Stimulated activated memory B cell treated with anti-CD40 and anti-IgM and Interleukin-4, amounts not matched to agents 10 μg/mL and 1 μg/mL and 100 μg/mL, for 72 hours (primary cell): ENCODE measurements at regions not wholly inside any gene's neighbourhood (a gene's known extent, or its start where the extent isn't known, plus 50 kb on each side); places are given as distances from the start of the nearest gene placed in this dataset.
A peak's percentile ranks its signal among the peaks of the same experiment; 100 is the strongest.

Experiments
- ATAC-seq: fragments of 150-1000 bp; cut with Tn5 transposase; 2 replicates; pipeline ENCODE4 v1.10.0; 2021
- H3K27ac Mint-ChIP-seq: one replicate; pipeline ENCODE4 v1.8.0; 2022; ENCODE audit warnings: mild to moderate bottlenecking, mixed read lengths
- H3K27me3 Mint-ChIP-seq: one replicate; pipeline ENCODE4 v1.8.0; 2022; ENCODE audit warnings: mixed read lengths
- H3K36me3 Mint-ChIP-seq: one replicate; pipeline ENCODE4 v1.8.0; 2022; ENCODE audit warnings: mixed read lengths
- H3K4me1 Mint-ChIP-seq: one replicate; pipeline ENCODE4 v1.8.0; 2022; ENCODE audit warnings: mixed read lengths
- H3K4me3 Mint-ChIP-seq: one replicate; pipeline ENCODE4 v1.8.0; 2022; ENCODE audit warnings: mild to moderate bottlenecking, moderate library complexity, mixed read lengths
- H3K9me3 Mint-ChIP-seq: one replicate; pipeline ENCODE4 v1.8.0; 2022; ENCODE audit warnings: mixed read lengths

DNA sequence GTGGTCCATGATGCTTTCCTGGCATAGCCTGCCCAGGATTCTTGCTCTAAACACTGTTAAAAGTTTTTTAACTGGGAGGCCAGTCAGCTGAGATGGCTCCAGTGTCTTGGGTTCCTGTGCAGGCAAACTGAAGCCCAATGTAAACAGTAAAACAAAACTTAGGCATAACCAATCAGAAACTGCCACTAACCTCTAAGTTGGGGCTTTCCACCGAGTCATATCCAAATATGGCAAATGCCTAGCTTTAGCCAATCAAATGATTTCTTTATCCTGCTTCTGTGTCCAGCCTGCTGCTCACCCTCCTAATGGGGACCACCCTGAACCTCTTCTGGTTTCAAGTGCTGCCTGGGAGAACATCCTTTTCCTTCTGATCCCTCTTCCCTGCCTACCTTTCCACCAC lies 277.9 kb downstream of the EMP1 start:
- no peak overlapping the region for H3K27ac Mint-ChIP-seq
- no peaks in the 10 kb centered on the region for H3K9me3 Mint-ChIP-seq
- H3K4me1 Mint-ChIP-seq = peaks cover 18% of the 10 kb centered on the region
- H3K36me3 Mint-ChIP-seq = no peaks in the 10 kb centered on the region
- no peaks in the 10 kb centered on the region for H3K27me3 Mint-ChIP-seq
- H3K4me3 Mint-ChIP-seq = no peak overlapping the region
- ATAC-seq = no peak

DNA sequence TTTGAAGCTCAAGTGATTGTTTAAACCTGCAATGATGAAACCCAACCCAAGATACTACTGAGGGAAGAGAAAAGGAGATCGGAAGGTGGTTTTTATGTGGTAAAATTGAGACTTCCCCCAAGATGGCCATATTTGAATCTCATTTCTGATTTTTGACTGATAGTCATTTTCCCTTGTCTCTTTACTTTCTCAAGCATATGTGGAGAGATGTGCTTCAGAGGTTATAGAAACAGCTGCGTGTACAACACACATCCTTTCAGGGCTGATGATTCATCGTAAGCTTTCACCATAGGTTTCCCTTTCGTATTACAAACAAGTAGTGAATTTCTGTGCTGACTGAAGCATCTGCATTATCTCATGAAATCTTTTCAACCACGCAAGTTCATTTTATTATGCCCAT lies 276.2 kb downstream of the EMP1 start:
- Mint-ChIP-seq H3K36me3 (no peaks in the 10 kb centered on the region), H3K27ac (peak overlapping the region; percentile 52), H3K4me3 (no peak overlapping the region), H3K9me3 (no peaks in the 10 kb centered on the region), H3K27me3 (no peaks in the 10 kb centered on the region), H3K4me1 (peaks cover 18% of the 10 kb centered on the region)
- ATAC-seq = peak; percentile 93

DNA sequence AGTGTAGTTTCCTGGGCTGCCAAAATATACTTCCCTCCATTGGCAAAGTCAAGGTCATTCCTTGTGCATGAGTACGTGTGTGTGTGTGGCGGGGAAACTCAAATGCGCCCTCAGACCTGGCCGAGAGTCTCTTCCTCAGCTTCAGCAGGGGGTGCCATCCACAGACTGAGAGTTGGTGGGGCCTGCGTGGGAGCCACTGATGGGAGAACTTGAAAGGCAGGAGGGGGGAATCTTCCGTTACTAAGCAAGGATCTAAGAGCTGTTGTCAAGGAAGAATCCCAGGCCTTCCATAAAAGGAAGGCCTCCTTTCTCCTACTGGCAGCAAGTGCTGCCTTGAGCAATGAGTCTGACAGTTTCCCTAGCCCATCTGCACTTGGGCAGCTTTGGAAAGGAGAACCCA lies 274.9 kb downstream of the EMP1 start:
- H3K9me3 Mint-ChIP-seq = no peaks in the 10 kb centered on the region
- no peaks in the 10 kb centered on the region for H3K27me3 Mint-ChIP-seq
- no peak for ATAC-seq
- no peak overlapping the region for H3K4me3 Mint-ChIP-seq
- H3K4me1 Mint-ChIP-seq = peaks cover 18% of the 10 kb centered on the region
- H3K36me3 Mint-ChIP-seq = no peaks in the 10 kb centered on the region
- no peak overlapping the region for H3K27ac Mint-ChIP-seq

DNA sequence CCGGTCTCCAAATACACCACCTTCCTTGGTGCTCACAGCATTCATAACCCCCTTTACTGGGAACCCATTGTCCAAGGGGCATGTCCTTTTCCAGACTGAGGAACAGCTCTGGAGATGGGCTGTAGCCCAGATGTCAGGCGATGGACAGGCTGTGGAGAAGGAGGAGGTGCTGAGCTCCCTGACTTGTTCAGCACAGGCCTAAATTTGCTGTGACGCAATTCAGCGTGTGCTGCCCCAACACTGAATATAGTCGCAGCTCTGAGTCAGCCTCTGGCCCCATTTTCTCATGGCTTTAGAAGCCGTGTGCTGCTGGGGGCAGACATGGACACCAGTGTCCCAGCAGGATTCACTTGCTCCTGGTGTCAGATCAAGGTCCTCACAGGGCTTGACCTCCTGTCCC lies 269.1 kb downstream of the EMP1 start:
- H3K27ac Mint-ChIP-seq = no peak overlapping the region
- no peaks in the 10 kb centered on the region for H3K36me3 Mint-ChIP-seq
- no peak for ATAC-seq
- no peaks in the 10 kb centered on the region for H3K4me1 Mint-ChIP-seq
- no peak overlapping the region for H3K4me3 Mint-ChIP-seq
- H3K9me3 Mint-ChIP-seq = no peaks in the 10 kb centered on the region
- H3K27me3 Mint-ChIP-seq = no peaks in the 10 kb centered on the region

DNA sequence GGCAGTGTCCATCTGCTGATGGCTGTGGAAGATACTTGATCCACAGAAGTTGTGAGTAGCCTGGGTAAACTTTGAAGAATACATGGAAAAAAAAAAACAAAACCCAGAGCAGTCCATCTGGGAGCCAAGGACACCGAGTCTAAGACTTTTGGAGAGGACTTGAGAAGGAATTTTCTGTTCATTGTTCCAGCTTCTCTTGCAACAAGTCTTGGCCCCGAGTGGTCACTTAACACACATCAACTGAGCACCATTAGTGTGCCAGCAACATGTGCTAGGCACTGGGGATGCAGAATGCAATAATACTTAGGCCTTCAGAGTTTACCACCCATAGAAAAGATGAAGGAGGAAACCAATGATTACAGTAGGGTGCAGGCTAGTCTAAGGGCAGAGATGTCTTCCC lies 266.7 kb downstream of the EMP1 start:
- Mint-ChIP-seq H3K4me1 (no peaks in the 10 kb centered on the region), H3K36me3 (no peaks in the 10 kb centered on the region), H3K27me3 (no peaks in the 10 kb centered on the region), H3K9me3 (no peaks in the 10 kb centered on the region), H3K27ac (no peak overlapping the region), H3K4me3 (no peak overlapping the region)
- ATAC-seq = no peak

DNA sequence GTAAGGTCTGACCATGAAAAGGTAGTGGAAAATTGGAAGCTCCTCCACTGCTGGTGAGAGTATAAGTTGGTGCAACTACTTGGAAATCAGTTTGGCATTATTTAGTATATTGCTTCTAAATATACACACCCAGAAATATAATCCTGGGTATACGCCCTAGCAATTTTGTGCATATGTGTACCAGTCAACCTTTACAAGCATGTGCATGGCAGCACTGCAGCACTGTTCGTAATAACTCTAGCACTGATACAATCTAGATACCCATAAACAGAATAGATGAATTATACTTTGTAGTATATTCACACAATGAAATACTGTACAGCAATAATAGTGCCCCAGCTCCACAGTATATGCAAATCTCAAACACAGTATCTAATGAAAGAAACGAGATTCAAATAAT lies 265.9 kb downstream of the EMP1 start:
- Mint-ChIP-seq H3K36me3 (no peaks in the 10 kb centered on the region), H3K4me1 (no peaks in the 10 kb centered on the region), H3K9me3 (no peaks in the 10 kb centered on the region), H3K27me3 (no peaks in the 10 kb centered on the region), H3K27ac (no peak overlapping the region), H3K4me3 (no peak overlapping the region)
- ATAC-seq = no peak

DNA sequence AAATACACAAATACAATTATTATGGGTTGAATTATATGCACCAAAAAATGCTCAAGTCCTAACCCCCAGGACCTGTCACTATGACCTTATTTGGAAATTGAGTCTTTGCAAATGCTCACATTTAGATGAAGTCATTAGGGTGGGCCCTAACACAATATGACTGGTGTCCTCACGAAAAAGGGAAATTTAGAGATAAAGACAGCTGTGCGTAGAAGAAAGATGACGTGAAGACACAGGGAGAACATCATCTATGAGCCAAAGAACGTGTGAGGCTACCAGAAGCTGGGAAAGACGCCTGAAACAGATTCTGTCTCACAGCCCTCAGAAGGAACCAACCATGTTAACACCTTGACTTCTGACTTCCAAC lies 259.2 kb downstream of the EMP1 start:
- no peak for ATAC-seq
- no peak overlapping the region for H3K27ac Mint-ChIP-seq
- no peaks in the 10 kb centered on the region for H3K9me3 Mint-ChIP-seq
- no peak overlapping the region for H3K4me3 Mint-ChIP-seq
- no peaks in the 10 kb centered on the region for H3K36me3 Mint-ChIP-seq
- H3K27me3 Mint-ChIP-seq = no peaks in the 10 kb centered on the region
- no peaks in the 10 kb centered on the region for H3K4me1 Mint-ChIP-seq

DNA sequence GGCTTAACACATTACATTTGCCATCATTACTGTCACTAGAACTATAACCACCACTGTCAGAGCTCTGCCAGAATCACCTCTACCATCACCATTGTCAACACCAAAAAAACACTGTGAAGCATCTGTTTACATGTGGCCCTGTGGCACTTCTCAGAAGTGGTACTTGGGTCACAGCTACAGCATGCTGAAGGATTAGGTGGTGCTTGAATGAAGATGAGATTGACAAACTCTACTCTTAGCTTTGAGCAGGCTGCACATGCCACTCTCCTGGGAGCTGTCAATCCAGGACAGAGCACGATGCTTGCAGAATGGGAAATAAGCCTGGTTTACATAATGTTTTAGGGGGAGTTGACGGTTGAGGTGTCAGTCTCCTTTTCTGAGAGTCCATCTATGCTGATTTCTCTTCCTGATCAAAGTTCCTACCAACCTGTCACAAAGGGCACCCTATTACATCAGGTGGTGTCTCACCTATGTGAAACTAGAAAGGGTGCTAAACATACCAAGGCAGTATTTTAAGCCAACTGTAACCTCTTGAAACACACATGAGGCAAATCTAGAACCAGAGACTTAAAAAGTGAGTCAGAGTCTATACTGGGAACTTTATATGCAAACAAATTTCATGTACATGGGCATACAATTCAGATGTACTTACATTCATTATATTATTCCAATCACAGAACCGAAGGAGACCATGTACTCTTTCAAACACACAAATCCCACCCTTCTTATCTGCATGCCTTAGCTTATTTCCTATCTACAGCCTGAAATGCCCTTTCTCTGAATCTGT lies 258.7 kb downstream of the EMP1 start:
- no peak overlapping the region for H3K4me3 Mint-ChIP-seq
- no peaks in the 10 kb centered on the region for H3K27me3 Mint-ChIP-seq
- no peak overlapping the region for H3K27ac Mint-ChIP-seq
- H3K9me3 Mint-ChIP-seq = no peaks in the 10 kb centered on the region
- H3K36me3 Mint-ChIP-seq = no peaks in the 10 kb centered on the region
- no peaks in the 10 kb centered on the region for H3K4me1 Mint-ChIP-seq
- ATAC-seq = no peak

DNA sequence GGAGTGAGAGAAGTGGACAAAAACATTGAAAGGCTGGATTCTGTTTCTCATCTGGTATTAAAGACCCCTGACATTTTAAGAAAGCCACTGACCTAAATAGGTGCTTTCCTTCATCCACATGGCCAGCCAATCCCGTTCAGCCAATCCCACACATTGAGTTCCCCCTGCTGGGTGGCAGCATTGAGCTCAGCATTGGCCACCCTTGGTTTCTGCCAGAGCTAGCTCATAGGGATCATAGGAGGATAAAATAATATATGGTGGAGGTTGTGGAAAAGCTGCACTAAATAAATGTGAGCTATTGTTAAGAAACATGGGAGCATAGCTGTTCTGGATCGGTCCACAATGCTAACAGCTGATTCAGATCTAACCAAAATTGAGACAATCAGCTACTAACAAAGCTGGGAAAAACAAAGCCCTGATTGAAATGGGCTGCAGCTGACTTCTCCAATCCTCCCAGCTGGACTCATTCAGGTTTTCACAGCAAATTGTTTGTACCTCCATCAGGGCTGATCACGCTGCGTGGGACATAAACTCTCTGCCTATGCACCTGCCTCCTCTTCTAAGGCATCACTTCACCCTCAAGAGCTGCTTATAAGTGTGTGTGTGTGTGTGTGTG lies 256.5 kb downstream of the EMP1 start:
- Mint-ChIP-seq H3K36me3 (no peaks in the 10 kb centered on the region), H3K27ac (no peak overlapping the region), H3K4me3 (no peak overlapping the region), H3K4me1 (no peaks in the 10 kb centered on the region), H3K27me3 (no peaks in the 10 kb centered on the region), H3K9me3 (no peaks in the 10 kb centered on the region)
- no peak for ATAC-seq

DNA sequence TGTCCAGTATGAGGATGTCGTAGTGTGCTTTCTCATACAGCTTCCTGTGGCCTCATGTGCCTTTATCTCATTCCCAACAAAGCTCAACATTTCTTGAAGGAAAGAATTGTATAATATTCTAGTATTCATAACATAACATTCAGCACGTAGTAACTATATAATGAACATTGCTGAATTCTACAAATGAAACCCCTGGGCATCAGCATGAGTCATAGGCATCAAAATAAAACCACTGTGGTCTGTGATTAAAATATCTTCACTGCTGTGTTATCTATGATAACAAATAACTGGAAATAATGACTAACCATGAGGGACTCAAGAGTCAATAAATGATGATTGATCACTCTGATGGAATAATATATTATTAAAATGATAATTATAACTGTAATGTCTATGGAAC lies 255.2 kb downstream of the EMP1 start:
- H3K27ac Mint-ChIP-seq = no peak overlapping the region
- no peak overlapping the region for H3K4me3 Mint-ChIP-seq
- no peak for ATAC-seq
- no peaks in the 10 kb centered on the region for H3K27me3 Mint-ChIP-seq
- no peaks in the 10 kb centered on the region for H3K4me1 Mint-ChIP-seq
- H3K9me3 Mint-ChIP-seq = no peaks in the 10 kb centered on the region
- H3K36me3 Mint-ChIP-seq = no peaks in the 10 kb centered on the region

DNA sequence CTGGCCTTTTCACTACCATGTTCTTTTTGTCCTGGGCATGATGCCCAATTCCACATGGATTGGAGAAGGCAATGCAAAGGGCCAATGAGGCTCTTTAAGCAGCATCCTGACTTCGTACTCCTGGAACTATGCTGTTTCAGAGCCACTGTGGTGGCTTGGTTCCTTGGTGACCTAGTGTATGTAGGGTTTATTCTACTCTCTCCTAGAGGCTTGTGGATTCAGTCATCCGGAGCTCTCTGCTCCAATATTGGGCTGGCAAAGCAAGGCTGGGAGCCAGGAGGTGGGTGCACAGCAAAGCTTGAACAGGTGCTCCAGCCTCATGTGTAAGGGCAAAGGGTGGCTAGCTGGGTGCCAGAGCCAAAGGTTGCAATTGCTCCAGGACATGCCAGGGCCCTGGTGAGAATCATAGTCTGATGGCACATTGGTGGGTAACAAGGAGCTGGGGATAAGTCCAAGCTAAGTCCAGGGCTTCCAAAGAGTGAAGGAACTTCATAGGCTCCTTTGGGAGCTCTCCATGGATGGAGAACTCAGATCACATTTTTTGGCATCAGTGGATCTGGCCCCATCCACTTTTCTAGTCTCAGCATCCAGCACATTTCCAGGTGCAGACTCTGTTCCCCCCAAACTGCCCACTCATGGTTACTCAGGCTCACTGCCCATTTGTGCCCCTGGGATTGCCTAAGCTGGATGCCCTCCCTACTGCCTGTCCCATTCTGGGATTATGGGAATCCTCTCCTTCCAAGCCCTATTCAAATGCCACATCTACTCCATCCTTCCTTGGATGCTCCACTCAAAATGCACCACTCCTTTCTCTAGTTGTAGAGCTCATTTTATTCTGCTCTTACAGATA lies 253.9 kb downstream of the EMP1 start:
- H3K27me3 Mint-ChIP-seq = no peaks in the 10 kb centered on the region
- H3K27ac Mint-ChIP-seq = no peak overlapping the region
- no peaks in the 10 kb centered on the region for H3K4me1 Mint-ChIP-seq
- no peaks in the 10 kb centered on the region for H3K9me3 Mint-ChIP-seq
- no peaks in the 10 kb centered on the region for H3K36me3 Mint-ChIP-seq
- no peak for ATAC-seq
- H3K4me3 Mint-ChIP-seq = no peak overlapping the region

DNA sequence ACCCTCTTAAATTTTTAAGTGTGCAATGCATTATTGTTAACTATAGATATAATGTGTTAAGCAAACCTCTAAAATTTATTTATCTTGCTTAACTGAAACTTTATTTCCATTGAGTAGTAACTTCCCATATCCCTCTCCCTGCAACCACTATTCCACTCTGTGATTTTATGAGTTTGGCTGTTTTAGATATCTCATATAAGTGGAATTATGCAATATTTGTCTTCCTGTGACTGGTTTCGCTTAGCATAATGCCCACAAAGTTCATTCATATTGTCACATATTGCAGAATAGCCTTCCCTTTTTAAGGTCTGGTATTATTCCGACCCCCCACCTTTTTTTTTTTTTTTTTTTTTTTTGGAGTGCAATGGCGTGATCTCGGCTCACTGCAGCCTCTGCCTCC lies 247.6 kb downstream of the EMP1 start:
- ATAC-seq = no peak
- Mint-ChIP-seq H3K27me3 (no peaks in the 10 kb centered on the region), H3K27ac (no peak overlapping the region)

DNA sequence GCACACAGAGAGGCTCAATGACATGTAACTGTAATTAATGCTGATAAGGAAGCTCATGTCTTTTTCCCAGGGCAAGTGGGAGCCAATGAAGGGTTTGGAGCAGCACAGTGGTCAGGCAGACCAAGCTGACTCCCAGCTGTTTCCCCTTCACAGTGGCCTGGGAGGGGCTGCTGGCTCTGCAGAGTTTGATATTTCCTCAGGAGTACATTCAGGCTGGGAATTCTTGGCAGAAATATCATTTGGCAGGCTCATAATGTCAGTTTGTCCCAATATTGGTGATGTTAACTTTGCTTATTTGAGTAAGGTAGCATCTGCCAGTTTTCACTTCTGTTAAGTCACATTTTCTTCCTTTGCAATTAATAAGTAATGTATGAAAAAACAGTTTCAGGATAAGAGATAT lies 247.0 kb downstream of the EMP1 start:
- Mint-ChIP-seq H3K4me1 (no peaks in the 10 kb centered on the region), H3K27ac (no peak overlapping the region), H3K27me3 (no peaks in the 10 kb centered on the region), H3K36me3 (no peaks in the 10 kb centered on the region), H3K9me3 (no peaks in the 10 kb centered on the region), H3K4me3 (no peak overlapping the region)
- ATAC-seq = no peak

More for the DNA sequence above, 247.6 kb downstream of the EMP1 start:
- Mint-ChIP-seq H3K4me1 (no peaks in the 10 kb centered on the region), H3K36me3 (no peaks in the 10 kb centered on the region), H3K4me3 (no peak overlapping the region), H3K9me3 (no peaks in the 10 kb centered on the region)

DNA sequence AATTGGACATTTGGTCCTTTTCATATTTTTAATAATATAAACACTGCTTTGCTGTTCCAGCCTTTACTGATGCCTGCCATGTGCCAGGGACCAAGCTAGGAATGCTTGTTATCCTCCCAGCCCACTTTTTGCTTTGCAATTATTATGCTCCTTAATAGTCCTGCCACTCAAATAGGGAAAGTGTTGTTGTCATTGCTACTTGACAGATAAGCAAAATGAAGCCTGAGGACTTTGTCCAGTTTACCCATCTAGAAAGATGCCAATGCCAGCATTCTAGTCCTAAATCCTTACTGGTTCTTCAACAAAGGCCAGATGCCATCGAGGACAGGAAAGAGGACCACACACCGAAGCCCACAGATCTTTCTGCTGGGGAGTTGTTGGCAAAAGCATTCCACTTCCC lies 246.5 kb downstream of the EMP1 start:
- no peak overlapping the region for H3K4me3 Mint-ChIP-seq
- no peak for ATAC-seq
- no peaks in the 10 kb centered on the region for H3K9me3 Mint-ChIP-seq
- H3K27ac Mint-ChIP-seq = no peak overlapping the region
- no peaks in the 10 kb centered on the region for H3K36me3 Mint-ChIP-seq
- H3K27me3 Mint-ChIP-seq = no peaks in the 10 kb centered on the region
- no peaks in the 10 kb centered on the region for H3K4me1 Mint-ChIP-seq

DNA sequence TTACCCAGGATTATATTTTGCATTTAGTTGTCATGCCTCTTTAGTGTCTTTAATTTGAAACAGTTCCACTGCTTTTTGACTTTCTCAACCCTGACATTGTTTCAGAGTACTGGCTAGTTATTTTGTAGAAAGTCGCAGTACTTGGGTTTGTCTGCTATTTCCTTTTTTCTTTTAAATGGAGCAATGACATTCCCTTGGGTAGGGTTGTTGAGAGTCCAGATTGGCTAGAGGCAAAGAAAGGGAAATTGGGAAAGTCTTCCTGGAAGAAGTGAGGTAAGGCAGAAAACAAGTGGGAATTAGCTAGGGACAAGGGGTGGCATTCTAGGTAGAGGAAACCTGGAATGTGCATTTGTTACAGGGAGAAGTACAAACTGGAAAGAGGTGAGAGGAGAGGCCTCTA lies 245.9 kb downstream of the EMP1 start:
- H3K27ac Mint-ChIP-seq = no peak overlapping the region

DNA sequence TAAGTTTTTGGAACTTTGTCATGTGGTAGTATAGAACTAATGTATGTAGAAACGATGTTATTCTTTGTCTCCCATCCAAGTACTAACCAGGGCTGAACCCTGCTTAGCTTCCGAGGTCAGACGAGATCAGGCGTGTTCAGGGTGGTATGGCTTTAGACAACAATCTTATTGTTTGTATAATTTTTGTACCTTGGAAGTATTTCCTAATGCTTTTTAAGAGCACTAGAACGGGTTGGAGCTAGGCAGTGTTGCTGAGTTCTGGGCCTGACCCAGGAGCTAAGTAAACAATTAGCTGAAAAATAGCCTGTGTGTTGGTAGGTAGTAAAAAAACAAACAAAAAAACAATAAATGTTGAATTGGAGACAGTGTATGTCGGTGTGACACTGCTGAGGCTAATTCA lies 244.3 kb downstream of the EMP1 start:
- Mint-ChIP-seq H3K27me3 (no peaks in the 10 kb centered on the region), H3K4me1 (no peaks in the 10 kb centered on the region), H3K36me3 (no peaks in the 10 kb centered on the region), H3K9me3 (no peaks in the 10 kb centered on the region), H3K4me3 (no peak overlapping the region), H3K27ac (no peak overlapping the region)
- ATAC-seq = no peak

More for the DNA sequence above, 245.9 kb downstream of the EMP1 start:
- Mint-ChIP-seq H3K9me3 (no peaks in the 10 kb centered on the region), H3K36me3 (no peaks in the 10 kb centered on the region), H3K4me3 (no peak overlapping the region), H3K27me3 (no peaks in the 10 kb centered on the region), H3K4me1 (no peaks in the 10 kb centered on the region)
- ATAC-seq = no peak
